ENCODE measurements at regions not wholly inside any gene's neighbourhood (a gene's known extent, or its start where the extent isn't known, plus 50 kb on each side); places are given as distances from the start of the nearest gene placed in this dataset.
A peak's percentile ranks its signal among the peaks of the same experiment; 100 is the strongest.

DNA sequence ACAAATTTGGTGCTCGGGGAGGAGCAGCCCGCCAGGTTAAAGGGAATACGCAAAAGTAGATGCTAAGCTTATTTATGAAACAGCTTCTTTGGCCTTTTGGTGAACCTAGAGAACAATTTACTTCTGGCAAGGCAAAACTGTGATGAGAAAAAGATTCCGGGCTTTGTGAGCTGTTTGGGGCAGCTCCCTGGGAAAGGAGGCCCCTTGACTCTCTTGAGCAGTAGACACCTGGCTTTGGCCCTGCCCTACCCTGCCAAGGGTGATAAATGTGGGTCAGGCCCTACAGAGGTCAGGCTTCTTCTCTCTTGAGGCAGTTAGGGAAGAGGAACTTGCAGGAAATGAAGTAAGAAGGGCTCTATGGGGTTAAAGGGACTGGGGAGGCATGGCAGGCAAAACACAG lies 509.6 kb downstream of the MID1IP1 start:
- Histone ChIP-seq H3K27ac (peak overlapping the region in 3 of 8 donors; percentile 46 to 55 (median 55)), H3K27me3 (replicated peaks in 1 of 7) (peaks cover 0 to 3% (median 0%) of the 10 kb centered on the region in 7 donors), H3K9me3 (no peaks in the 10 kb centered on the region), H3K4me3 (no peak overlapping the region), H3K36me3 (no peaks in the 10 kb centered on the region), H3K4me1 (peaks cover 0 to 34% (median 6%) of the 10 kb centered on the region in 6 donors)
- TF ChIP-seq, protein P1, sequence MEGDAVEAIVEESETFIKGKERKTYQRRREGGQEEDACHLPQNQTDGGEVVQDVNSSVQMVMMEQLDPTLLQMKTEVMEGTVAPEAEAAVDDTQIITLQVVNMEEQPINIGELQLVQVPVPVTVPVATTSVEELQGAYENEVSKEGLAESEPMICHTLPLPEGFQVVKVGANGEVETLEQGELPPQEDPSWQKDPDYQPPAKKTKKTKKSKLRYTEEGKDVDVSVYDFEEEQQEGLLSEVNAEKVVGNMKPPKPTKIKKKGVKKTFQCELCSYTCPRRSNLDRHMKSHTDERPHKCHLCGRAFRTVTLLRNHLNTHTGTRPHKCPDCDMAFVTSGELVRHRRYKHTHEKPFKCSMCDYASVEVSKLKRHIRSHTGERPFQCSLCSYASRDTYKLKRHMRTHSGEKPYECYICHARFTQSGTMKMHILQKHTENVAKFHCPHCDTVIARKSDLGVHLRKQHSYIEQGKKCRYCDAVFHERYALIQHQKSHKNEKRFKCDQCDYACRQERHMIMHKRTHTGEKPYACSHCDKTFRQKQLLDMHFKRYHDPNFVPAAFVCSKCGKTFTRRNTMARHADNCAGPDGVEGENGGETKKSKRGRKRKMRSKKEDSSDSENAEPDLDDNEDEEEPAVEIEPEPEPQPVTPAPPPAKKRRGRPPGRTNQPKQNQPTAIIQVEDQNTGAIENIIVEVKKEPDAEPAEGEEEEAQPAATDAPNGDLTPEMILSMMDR (IDR thresholded peaks at IDR 0.05 in 8 of 11, conservative IDR thresholded peaks at IDR 0.05 in 3 of 11): no peak
- no peak for TF ChIP-seq POLR2AphosphoS5 (IDR thresholded peaks at IDR 0.05)
- no peak for TF ChIP-seq POLR2A (IDR thresholded peaks at IDR 0.05)
- no peak for DNase-seq
- 85 to 91% (median 86%) methylated on average over 4 of the region's 4 CpGs for WGBS, 5 donors
- intact Hi-C loops (cut with DNase I; ENCODE audit: low total_unique reads): no loop called here

DNA sequence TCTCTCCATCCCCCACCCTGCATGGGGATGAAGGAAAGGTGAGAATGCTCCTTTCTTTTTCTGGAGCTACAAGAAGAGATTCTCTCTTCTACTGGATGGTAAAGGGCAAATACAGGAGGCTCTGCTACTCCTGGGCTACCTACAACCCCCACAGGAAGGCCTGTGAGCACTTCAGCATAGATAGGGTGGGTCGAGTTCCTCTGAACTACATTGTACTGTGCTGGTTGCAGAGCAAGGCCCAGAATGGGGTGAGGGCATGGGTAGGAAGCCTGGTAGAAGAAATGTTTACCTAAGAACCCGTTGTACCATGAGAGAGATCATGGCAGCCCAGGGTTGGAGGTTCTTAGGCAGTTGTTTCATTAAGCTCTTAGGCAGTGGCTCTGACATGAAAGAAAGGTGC lies 510.4 kb downstream of the MID1IP1 start:
- WGBS, 5 donors: 26 to 49% (median 33%) methylated on average over 2 of the region's 2 CpGs
- H3K4me3 ChIP-seq: no peak overlapping the region
- intact Hi-C loops (cut with DNase I; ENCODE audit: low total_unique reads): no loop called here
- H3K36me3 ChIP-seq: no peaks in the 10 kb centered on the region
- peaks cover 0 to 3% (median 0%) of the 10 kb centered on the region in 7 donors for H3K27me3 ChIP-seq (replicated peaks in 1 of 7)
- peaks cover 0 to 34% (median 6%) of the 10 kb centered on the region in 6 donors for H3K4me1 ChIP-seq
- DNase-seq: no peak
- peak overlapping the region in 1 of 8 donors; percentile 55 for H3K27ac ChIP-seq
- TF ChIP-seq POLR2A (IDR thresholded peaks at IDR 0.05) (no peak), POLR2AphosphoS5 (IDR thresholded peaks at IDR 0.05) (no peak)
- TF ChIP-seq, protein P1 (IDR thresholded peaks at IDR 0.05 in 8 of 11, conservative IDR thresholded peaks at IDR 0.05 in 3 of 11): no peak
- H3K9me3 ChIP-seq: no peaks in the 10 kb centered on the region

DNA sequence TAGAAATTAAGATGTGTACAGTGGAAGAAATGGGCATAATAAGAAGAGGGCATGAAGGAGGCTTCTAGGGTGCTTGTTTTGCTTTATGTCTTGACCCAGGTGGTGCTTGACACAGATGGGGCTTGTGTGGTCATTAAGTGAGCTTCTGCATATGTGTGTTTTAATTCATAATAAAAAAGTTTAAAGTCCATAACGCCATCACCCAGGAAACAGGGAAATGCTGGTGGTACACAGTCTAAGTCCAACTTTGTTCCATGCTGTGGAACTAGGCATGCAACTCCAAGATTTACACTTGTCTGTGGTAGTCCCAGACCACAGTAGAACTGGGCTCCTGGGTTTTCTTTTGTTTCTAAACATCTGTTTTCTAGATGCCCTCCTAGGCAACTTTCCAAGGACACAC lies 511.9 kb downstream of the MID1IP1 start:
- Histone ChIP-seq H3K27ac (no peak overlapping the region), H3K27me3 (replicated peaks in 1 of 7) (peaks cover 0 to 3% (median 0%) of the 10 kb centered on the region in 7 donors), H3K36me3 (no peaks in the 10 kb centered on the region), H3K9me3 (no peaks in the 10 kb centered on the region), H3K4me1 (peaks cover 0 to 34% (median 6%) of the 10 kb centered on the region in 6 donors), H3K4me3 (no peak overlapping the region)
- 68 to 92% (median 88%) methylated on average over 1 of the region's 1 CpG for WGBS, 5 donors
- intact Hi-C loops (cut with DNase I; ENCODE audit: low total_unique reads): no loop called here
- TF ChIP-seq POLR2A (IDR thresholded peaks at IDR 0.05) (no peak), POLR2AphosphoS5 (IDR thresholded peaks at IDR 0.05) (no peak)
- TF ChIP-seq, protein P1 (IDR thresholded peaks at IDR 0.05 in 8 of 11, conservative IDR thresholded peaks at IDR 0.05 in 3 of 11): no peak
- DNase-seq: no peak

DNA sequence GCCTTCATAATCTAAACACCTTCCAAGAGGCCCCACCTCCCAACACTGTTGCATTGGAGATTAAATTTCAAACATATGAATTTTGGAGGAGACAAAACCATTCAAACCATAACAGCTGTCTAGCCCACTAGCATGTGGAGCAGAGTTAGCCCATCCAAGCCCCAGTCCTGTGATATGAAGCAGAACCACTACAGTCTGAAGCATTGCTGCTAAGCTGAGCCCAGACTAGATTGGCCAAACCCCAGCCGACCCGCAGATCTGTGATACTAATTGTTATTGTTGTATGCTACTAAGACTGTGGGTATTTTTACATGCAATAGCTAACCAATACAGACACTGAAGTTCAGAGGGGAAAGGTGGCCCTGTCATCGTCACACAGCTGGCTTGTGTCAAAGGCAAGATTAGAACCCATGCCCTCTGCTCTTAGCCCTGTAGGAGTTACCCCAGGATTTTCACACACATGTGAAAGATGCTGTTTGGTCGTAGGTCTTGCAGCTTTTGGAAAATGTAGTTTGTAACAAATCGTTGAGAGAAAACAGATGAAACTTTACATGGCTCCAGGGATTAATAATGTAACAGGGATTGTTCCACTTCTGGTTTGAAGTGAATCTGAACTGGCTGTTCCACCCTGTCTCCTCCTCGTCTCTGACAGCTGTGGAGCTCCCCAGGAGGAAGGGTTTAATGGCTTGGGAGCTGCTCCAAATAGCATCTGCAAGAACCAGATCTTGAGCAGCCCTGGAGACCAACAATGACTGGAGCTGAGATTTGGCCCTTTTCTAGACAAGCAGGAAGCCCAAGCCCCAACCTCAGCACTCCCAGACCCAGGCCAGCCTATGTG lies 517.5 kb downstream of the MID1IP1 start:
- no peaks in the 10 kb centered on the region for H3K27me3 ChIP-seq (replicated peaks in 1 of 7)
- no peaks in the 10 kb centered on the region for H3K4me1 ChIP-seq
- no peak for TF ChIP-seq POLR2AphosphoS5 (IDR thresholded peaks at IDR 0.05)
- TF ChIP-seq POLR2A (IDR thresholded peaks at IDR 0.05): no peak
- TF ChIP-seq, protein P1 (IDR thresholded peaks at IDR 0.05 in 8 of 11, conservative IDR thresholded peaks at IDR 0.05 in 3 of 11): no peak
- WGBS, 5 donors: 61 to 87% (median 80%) methylated on average over 4 to 6 of the region's 6 CpGs
- no peak overlapping the region for H3K4me3 ChIP-seq
- intact Hi-C loops (cut with DNase I; ENCODE audit: low total_unique reads): no loop called here
- DNase-seq: no peak
- H3K36me3 ChIP-seq: no peaks in the 10 kb centered on the region
- no peaks in the 10 kb centered on the region for H3K9me3 ChIP-seq
- H3K27ac ChIP-seq: no peak overlapping the region

Data from spleen (tissue), 11 donors.